HCT116 (cell line): ENCODE measurements at regions not wholly inside any gene's neighbourhood (a gene's known extent, or its start where the extent isn't known, plus 50 kb on each side); places are given as distances from the start of the nearest gene placed in this dataset.

ENCODE experiments used
- ATAC-seq: fragments of 200-7000 bp; cut with Tn5 transposase; 2 replicates; pipeline ENCODE4 v1.9.1; 2020; ENCODE audit warnings: mild to moderate bottlenecking, moderate library complexity
- BruUV-seq: library from RNA; stranded (reverse); fragments of 400-500 nt; replicated peaks from 2 replicates; lab custom pipeline; 2021; lab: Mats Ljungman, UMichigan
- CTCF ChIA-PET: fragments of 300-600 bp; sonication (Branson Sonifier 250); formaldehyde crosslinking; loops from one replicate; lab custom pipeline; 2021; ENCODE audit warnings: antibody characterized with exemption; lab: Charles Lee
- POLR2A ChIA-PET: fragments of 300-600, 350-600 bp; sonication (Branson Sonifier 250); formaldehyde crosslinking; loops from one replicate; lab custom pipeline; 2021; ENCODE audit warnings: antibody characterized with exemption; lab: Charles Lee
- RAD21 ChIA-PET, 2 experiments: fragments of 300-600 bp; sonication (Branson Sonifier 250); formaldehyde crosslinking; loops; one replicate each; lab custom pipeline; 2023; ENCODE audit warnings: low total read pairs in 2 of 2; ENCODE audit not compliant: uncharacterized antibody in 2 of 2, unreplicated experiment in 2 of 2, low non-redundant PET in 1 of 2; lab: Charles Lee
- DNase-seq: peaks from one replicate; pipeline ENCODE4 v3.0.0-alpha.2; 2010; ENCODE audit warnings: low read depth, low spot score
- H2AFZ ChIP-seq: fragments of 200-600 bp; shearing (Covaris generic), sonication (generic); 2 replicates; pipeline ENCODE4 v1.6.1; 2017; ENCODE audit warnings: low read depth, mixed run types, mixed read lengths, antibody characterized with exemption, low read length; ENCODE audit not compliant: poor library complexity, severe bottlenecking
- H3K27ac ChIP-seq: 2 replicates; pipeline ENCODE4 v1.5.1; 2012; ENCODE audit warnings: low read depth, low read length
- H3K27me3 ChIP-seq: fragments of 200-600 bp; sonication (generic); 2 replicates; pipeline ENCODE4 v1.6.1; 2016; ENCODE audit warnings: mixed run types, low read length, mixed read lengths; ENCODE audit not compliant: insufficient read depth
- H3K36me3 ChIP-seq, 2 experiments: fragments of 200-500 bp in 1 of 2; fragments of 200-600 bp in 1 of 2; sonication (Bioruptor generic) in 1 of 2; sonication (generic) in 1 of 2; 2 replicates each; pipeline versions ENCODE4 v1.5.1 to v1.6.1; 2014 to 2016; ENCODE audit warnings: low read length in 2 of 2, inconsistent platforms in 1 of 2, mixed read lengths in 1 of 2, mixed run types in 1 of 2; ENCODE audit not compliant: insufficient read depth in 2 of 2, control insufficient read depth in 1 of 2
- H3K4me1 ChIP-seq, 2 experiments: fragments of 200-600 bp in 1 of 2; sonication (generic) in 1 of 2; 2 replicates each; pipeline versions ENCODE4 v1.5.1 to v1.6.1; 2012 to 2017; ENCODE audit warnings: low read length in 2 of 2, inconsistent platforms in 1 of 2, mild to moderate bottlenecking in 1 of 2, mixed read lengths in 1 of 2, mixed run types in 1 of 2, moderate library complexity in 1 of 2; ENCODE audit not compliant: insufficient read depth in 2 of 2, control insufficient read depth in 1 of 2
- H3K4me2 ChIP-seq: fragments of 200-600 bp; sonication (generic); 2 replicates; pipeline ENCODE4 v1.6.1; 2017; ENCODE audit warnings: mixed run types, low read length, mixed read lengths
- H3K4me3 ChIP-seq, 2 experiments: fragments of 200-600 bp in 1 of 2; sonication (generic) in 1 of 2; replicated peaks in 1 of 2; 2 replicates each; pipeline ENCODE4 v1.5.1; 2011 to 2016; ENCODE audit warnings: low read length in 2 of 2, control low read depth in 1 of 2, low read depth in 1 of 2, mild to moderate bottlenecking in 1 of 2, mixed read lengths in 1 of 2, mixed run types in 1 of 2
- H3K79me2 ChIP-seq: fragments of 200-600 bp; sonication (generic); 2 replicates; pipeline ENCODE4 v1.6.1; 2017; ENCODE audit warnings: mild to moderate bottlenecking, mixed run types, low read length, moderate library complexity, mixed read lengths; ENCODE audit not compliant: insufficient read depth
- H3K9ac ChIP-seq: fragments of 200-600 bp; sonication (generic); 2 replicates; pipeline ENCODE4 v1.6.1; 2016; ENCODE audit warnings: low read length, mixed read lengths
- H3K9me2 ChIP-seq: fragments of 200-600 bp; sonication (generic), shearing (Covaris generic); 2 replicates; pipeline ENCODE4 v1.6.1; 2017; ENCODE audit warnings: mixed run types, mild to moderate bottlenecking, moderate library complexity; ENCODE audit not compliant: insufficient read depth
- H3K9me3 ChIP-seq, 2 experiments: fragments of 200-500 bp in 1 of 2; fragments of 200-600 bp in 1 of 2; sonication (Bioruptor generic) in 1 of 2; sonication (generic) in 1 of 2; 2 replicates each; pipeline ENCODE4 v1.6.1; 2014 to 2017; ENCODE audit warnings: low read length in 2 of 2, mixed read lengths in 2 of 2, inconsistent platforms in 1 of 2, low read depth in 1 of 2, mild to moderate bottlenecking in 1 of 2, mixed run types in 1 of 2, moderate library complexity in 1 of 2; ENCODE audit not compliant: control insufficient read depth in 1 of 2, insufficient read depth in 1 of 2
- H4K20me1 ChIP-seq: fragments of 200-600 bp; sonication (generic), shearing (Covaris generic); 2 replicates; pipeline ENCODE4 v1.6.1; 2017; ENCODE audit warnings: mixed run types, mild to moderate bottlenecking, moderate library complexity; ENCODE audit not compliant: insufficient read depth
- ATF3 ChIP-seq: IDR thresholded peaks from 2 replicates; pipeline ENCODE4 v1.6.1; 2012
- CEBPB ChIP-seq: IDR thresholded peaks from 2 replicates; pipeline ENCODE4 v1.6.1; 2012; ENCODE audit warnings: low read depth
- EGR1 ChIP-seq: IDR thresholded peaks from 2 replicates; pipeline ENCODE4 v1.6.1; 2012; ENCODE audit warnings: low read depth
- EZH2 ChIP-seq: fragments of 200-600 bp; sonication (generic); IDR thresholded peaks from 2 replicates; pipeline ENCODE4 v1.6.1; 2017; ENCODE audit warnings: antibody characterized with exemption, mixed run types
- EZH2phosphoT487 ChIP-seq: fragments of 200-600 bp; IDR thresholded peaks from 2 replicates; pipeline ENCODE4 v1.6.1; 2018; ENCODE audit warnings: antibody characterized with exemption, borderline replicate concordance
- RAD21 ChIP-seq: IDR thresholded peaks from 2 replicates; pipeline ENCODE4 v1.6.1; 2012; ENCODE audit warnings: low read depth, mild to moderate bottlenecking
- SIN3A ChIP-seq: IDR thresholded peaks from 2 replicates; pipeline ENCODE4 v1.6.1; 2012; ENCODE audit warnings: low read depth
- SP1 ChIP-seq: IDR thresholded peaks from 2 replicates; pipeline ENCODE4 v1.6.1; 2012; ENCODE audit warnings: low read depth
- SRF ChIP-seq: IDR thresholded peaks from 2 replicates; pipeline ENCODE4 v1.6.1; 2012; ENCODE audit warnings: low read depth
- TCF7L2 ChIP-seq: IDR thresholded peaks from 2 replicates; pipeline ENCODE4 v1.7.0; 2011; ENCODE audit warnings: borderline replicate concordance, inconsistent platforms; ENCODE audit not compliant: insufficient read depth, insufficient read length; ENCODE audit errors: extremely low read depth
- YY1 ChIP-seq: IDR thresholded peaks from 2 replicates; pipeline ENCODE4 v1.6.1; 2011; ENCODE audit warnings: low read length, low read depth, moderate library complexity, mild to moderate bottlenecking; ENCODE audit not compliant: insufficient replicate concordance; ENCODE audit errors: extremely low read depth
- intact Hi-C: fragments of 100-400 bp; cut with micrococcal nuclease; formaldehyde crosslinking; loops from 2 replicates; pipeline ENCODE4 v1.10.0; 2022
- TF ChIP-seq, protein P1 (sequence below), 3 experiments: fragments of 200-600 bp in 1 of 3; sonication (generic) in 1 of 3; IDR thresholded peaks in 2 of 3; conservative IDR thresholded peaks in 1 of 3; 2 replicates each; pipeline ENCODE4 v1.5.1; 2012 to 2017; ENCODE audit warnings: low read depth in 2 of 3, low read length in 2 of 3, antibody characterized with exemption in 1 of 3, borderline replicate concordance in 1 of 3, control low read depth in 1 of 3, mild to moderate bottlenecking in 1 of 3, mixed read lengths in 1 of 3, mixed run types in 1 of 3, moderate library complexity in 1 of 3; ENCODE audit not compliant: insufficient read depth in 1 of 3
- TF ChIP-seq, protein P2 (sequence below): IDR thresholded peaks from 2 replicates; pipeline ENCODE4 v1.6.1; 2012; ENCODE audit warnings: low read depth

GRCh38 chr16:61296305-61296704, 739.9 kb downstream of the CDH8 start:
- intact Hi-C loops, result no loop called here
- Histone ChIP-seq H3K4me1 (no peaks in the 10 kb centered on the region), H2AFZ (no peak overlapping the region), H3K4me2 (no peak overlapping the region), H3K79me2 (no peaks in the 10 kb centered on the region), H3K9me2 (no peaks in the 10 kb centered on the region), H3K4me3 (no peak overlapping the region), H3K27ac (no peak overlapping the region), H3K36me3 (no peaks in the 10 kb centered on the region), H3K27me3 (no peaks in the 10 kb centered on the region), H3K9ac (no peak overlapping the region), H3K9me3 (peaks cover 4 to 7% of the 10 kb centered on the region in 2 experiments; a peak in 2 of 4 replicates), H4K20me1 (no peaks in the 10 kb centered on the region)
- RAD21 ChIA-PET, result no interaction called here
- TF ChIP-seq, protein P1, sequence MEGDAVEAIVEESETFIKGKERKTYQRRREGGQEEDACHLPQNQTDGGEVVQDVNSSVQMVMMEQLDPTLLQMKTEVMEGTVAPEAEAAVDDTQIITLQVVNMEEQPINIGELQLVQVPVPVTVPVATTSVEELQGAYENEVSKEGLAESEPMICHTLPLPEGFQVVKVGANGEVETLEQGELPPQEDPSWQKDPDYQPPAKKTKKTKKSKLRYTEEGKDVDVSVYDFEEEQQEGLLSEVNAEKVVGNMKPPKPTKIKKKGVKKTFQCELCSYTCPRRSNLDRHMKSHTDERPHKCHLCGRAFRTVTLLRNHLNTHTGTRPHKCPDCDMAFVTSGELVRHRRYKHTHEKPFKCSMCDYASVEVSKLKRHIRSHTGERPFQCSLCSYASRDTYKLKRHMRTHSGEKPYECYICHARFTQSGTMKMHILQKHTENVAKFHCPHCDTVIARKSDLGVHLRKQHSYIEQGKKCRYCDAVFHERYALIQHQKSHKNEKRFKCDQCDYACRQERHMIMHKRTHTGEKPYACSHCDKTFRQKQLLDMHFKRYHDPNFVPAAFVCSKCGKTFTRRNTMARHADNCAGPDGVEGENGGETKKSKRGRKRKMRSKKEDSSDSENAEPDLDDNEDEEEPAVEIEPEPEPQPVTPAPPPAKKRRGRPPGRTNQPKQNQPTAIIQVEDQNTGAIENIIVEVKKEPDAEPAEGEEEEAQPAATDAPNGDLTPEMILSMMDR (IDR thresholded peaks at IDR 0.05 in 2 of 3, conservative IDR thresholded peaks at IDR 0.05 in 1 of 3; ENCODE audit: borderline replicate concordance in 1 of 3, insufficient read depth in 1 of 3, low read depth in 2 of 3, low read length in 2 of 3), result no peak
- TF ChIP-seq, protein P2, sequence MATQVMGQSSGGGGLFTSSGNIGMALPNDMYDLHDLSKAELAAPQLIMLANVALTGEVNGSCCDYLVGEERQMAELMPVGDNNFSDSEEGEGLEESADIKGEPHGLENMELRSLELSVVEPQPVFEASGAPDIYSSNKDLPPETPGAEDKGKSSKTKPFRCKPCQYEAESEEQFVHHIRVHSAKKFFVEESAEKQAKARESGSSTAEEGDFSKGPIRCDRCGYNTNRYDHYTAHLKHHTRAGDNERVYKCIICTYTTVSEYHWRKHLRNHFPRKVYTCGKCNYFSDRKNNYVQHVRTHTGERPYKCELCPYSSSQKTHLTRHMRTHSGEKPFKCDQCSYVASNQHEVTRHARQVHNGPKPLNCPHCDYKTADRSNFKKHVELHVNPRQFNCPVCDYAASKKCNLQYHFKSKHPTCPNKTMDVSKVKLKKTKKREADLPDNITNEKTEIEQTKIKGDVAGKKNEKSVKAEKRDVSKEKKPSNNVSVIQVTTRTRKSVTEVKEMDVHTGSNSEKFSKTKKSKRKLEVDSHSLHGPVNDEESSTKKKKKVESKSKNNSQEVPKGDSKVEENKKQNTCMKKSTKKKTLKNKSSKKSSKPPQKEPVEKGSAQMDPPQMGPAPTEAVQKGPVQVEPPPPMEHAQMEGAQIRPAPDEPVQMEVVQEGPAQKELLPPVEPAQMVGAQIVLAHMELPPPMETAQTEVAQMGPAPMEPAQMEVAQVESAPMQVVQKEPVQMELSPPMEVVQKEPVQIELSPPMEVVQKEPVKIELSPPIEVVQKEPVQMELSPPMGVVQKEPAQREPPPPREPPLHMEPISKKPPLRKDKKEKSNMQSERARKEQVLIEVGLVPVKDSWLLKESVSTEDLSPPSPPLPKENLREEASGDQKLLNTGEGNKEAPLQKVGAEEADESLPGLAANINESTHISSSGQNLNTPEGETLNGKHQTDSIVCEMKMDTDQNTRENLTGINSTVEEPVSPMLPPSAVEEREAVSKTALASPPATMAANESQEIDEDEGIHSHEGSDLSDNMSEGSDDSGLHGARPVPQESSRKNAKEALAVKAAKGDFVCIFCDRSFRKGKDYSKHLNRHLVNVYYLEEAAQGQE, result no peak
- TF ChIP-seq ATF3 (no peak), SIN3A (no peak), EGR1 (no peak), CEBPB (no peak), YY1 (no peak), RAD21 (no peak), EZH2 (no peak), SRF (no peak), TCF7L2 (no peak), EZH2phosphoT487 (no peak), SP1 (no peak)
- ATAC-seq, result no peak
- CTCF ChIA-PET, result no interaction called here
- BruUV-seq, result no TSS peak
- DNase-seq, result no peak
- POLR2A ChIA-PET, result no interaction called here
